Cardiac fibroblast (primary cell): ENCODE measurements at regions not wholly inside any gene's neighbourhood (a gene's known extent, or its start where the extent isn't known, plus 50 kb on each side); places are given as distances from the start of the nearest gene placed in this dataset.
A peak's percentile ranks its signal among the peaks of the same experiment; 100 is the strongest.

Experiments used
- DNase-seq, 2 donors: peaks; one replicate each; pipeline versions ENCODE4 v3.0.0 to v3.0.0-alpha.2; 2010; ENCODE audit warnings: low read depth in 2 of 2
- H3K4me3 ChIP-seq, 2 donors: replicated peaks in 1 of 2; 1 replicate in 1 of 2; 2 replicates in 1 of 2; pipeline ENCODE4 v1.5.1; 2011; ENCODE audit warnings: low read depth in 2 of 2, low read length in 2 of 2, mild to moderate bottlenecking in 2 of 2, moderate library complexity in 1 of 2
- TF ChIP-seq, protein P1 (sequence below): IDR thresholded peaks from one replicate; pipeline ENCODE4 v1.5.1; 2011; ENCODE audit warnings: low read depth, mild to moderate bottlenecking, low read length, inconsistent platforms

DNA sequence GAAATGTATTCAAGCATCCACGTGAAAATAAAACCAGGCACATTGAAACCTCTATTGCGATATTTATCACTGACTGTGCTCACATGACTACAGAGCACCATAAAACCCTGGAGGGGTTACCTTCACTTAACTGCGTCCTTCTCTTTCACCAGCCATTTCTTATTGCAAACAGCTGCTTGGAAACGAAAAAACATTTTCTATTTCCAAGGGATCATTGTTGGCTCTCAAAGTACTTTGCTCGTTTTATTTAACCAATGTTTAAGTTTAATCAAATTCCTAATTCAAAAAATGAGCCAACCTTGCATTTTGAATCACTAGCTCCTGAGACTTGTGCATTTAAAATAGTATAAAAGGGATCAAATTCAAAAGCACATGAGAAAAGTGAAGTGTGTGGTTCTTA lies 134.4 kb downstream of the OSR1 start:
- no peak for DNase-seq
- no peak overlapping the region for H3K4me3 ChIP-seq
- TF ChIP-seq, protein P1, sequence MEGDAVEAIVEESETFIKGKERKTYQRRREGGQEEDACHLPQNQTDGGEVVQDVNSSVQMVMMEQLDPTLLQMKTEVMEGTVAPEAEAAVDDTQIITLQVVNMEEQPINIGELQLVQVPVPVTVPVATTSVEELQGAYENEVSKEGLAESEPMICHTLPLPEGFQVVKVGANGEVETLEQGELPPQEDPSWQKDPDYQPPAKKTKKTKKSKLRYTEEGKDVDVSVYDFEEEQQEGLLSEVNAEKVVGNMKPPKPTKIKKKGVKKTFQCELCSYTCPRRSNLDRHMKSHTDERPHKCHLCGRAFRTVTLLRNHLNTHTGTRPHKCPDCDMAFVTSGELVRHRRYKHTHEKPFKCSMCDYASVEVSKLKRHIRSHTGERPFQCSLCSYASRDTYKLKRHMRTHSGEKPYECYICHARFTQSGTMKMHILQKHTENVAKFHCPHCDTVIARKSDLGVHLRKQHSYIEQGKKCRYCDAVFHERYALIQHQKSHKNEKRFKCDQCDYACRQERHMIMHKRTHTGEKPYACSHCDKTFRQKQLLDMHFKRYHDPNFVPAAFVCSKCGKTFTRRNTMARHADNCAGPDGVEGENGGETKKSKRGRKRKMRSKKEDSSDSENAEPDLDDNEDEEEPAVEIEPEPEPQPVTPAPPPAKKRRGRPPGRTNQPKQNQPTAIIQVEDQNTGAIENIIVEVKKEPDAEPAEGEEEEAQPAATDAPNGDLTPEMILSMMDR, result no peak

DNA sequence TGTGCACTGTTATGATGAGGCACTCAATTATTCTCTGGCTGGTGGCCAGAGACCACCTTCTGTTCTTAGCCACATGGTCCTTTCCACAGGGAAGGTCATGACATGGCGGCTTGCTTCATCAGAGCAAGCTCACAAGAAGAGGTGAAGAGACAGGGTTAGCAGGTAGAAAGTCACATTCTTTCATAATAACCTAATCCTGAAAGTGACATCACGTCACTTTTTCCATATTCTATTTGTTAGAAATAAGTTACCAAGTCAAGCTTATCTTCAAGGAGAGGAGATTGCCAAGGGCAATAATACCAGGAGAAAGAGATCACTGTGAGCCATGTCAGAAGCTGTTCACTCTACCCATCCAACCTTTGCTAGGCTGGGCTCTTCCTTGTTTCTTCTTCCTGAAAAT lies 139.4 kb downstream of the OSR1 start:
- TF ChIP-seq, protein P1, result no peak
- DNase-seq, result no peak
- no peak overlapping the region for H3K4me3 ChIP-seq

DNA sequence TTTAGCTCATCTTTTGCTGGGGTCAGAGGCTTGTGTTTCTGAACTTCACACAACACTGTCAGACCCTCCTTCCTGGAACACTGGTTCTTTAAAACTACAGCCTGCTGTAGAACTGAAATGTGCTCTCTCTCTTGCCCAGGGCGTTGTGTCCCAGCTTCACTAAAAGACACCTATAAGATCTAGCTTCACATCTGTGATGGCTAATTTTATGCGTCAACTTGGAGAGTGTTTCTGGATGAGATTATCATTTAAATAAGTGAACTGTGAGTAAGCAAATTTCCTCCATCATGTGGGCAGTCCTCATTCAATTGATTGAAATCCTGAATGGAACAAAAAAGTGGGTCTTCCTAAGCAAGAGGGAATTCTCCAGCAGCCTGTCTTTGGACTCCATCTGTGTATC lies 140.3 kb downstream of the OSR1 start:
- TF ChIP-seq, protein P1, result no peak
- DNase-seq, result no peak
- H3K4me3 ChIP-seq, result no peak overlapping the region

DNA sequence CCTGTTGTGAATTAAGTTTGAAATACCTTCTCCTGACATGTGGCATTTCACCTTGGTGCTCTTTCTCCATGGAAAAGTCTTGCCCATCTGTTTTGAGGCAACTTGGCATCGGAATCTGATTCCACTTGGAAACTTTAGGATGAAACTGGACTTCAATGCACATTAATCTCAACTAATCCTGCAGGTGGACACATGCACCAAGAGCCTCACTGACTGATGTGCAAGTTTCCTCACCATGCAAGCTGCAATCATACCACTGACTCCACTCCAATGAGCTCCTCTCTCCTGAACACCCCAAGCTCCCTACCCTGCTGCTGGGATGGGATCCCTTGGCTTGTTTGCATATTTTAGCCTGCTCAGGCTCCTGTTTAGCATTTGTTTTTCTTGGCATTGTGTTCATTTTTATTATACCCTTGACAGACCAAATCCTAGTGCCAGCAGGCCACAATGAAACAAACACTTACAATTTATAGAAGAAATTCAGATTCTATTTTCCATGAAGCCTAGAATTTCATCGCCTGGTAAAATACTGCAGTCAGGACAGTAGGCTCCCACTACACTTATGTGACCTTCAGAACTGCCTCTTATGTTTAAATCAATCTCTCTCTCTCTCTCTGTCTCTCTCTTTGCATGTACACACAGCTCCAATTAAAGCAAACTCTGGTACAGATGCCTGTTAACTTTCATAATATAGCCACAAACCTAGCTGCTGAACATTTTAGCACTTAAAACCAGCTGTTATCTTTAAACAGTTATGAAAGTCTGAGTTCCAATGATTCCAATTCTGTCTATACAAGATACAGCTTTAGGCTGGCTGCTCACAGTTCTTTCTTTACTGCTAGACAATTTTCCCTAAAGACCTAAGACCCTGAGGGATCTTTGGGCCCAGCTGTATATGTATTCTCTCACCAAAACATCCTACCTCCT lies 141.5 kb downstream of the OSR1 start:
- peak in 1 of 2 donors; percentile 14 for DNase-seq
- TF ChIP-seq, protein P1, result no peak
- H3K4me3 ChIP-seq, result no peak overlapping the region

DNA sequence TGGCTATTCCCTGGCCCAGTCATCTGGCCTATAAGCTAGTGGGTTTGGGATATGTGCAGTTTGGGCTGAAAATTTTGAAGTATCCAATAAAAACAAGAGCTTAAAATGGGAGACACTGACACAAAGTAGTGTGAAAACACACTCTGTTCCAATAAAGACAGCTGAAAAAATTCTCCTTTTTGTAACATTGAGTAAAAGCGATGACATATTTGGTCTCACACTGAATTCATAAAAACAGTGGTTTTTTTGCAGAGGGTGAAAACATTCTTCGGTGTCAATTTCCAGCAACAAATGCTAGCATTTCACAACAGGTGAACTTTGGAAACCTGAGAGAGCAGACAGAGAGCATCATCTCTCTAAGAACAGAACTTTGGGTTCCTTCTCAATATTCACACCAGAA lies 142.2 kb downstream of the OSR1 start:
- no peak overlapping the region for H3K4me3 ChIP-seq
- no peak for DNase-seq
- TF ChIP-seq, protein P1, result no peak

DNA sequence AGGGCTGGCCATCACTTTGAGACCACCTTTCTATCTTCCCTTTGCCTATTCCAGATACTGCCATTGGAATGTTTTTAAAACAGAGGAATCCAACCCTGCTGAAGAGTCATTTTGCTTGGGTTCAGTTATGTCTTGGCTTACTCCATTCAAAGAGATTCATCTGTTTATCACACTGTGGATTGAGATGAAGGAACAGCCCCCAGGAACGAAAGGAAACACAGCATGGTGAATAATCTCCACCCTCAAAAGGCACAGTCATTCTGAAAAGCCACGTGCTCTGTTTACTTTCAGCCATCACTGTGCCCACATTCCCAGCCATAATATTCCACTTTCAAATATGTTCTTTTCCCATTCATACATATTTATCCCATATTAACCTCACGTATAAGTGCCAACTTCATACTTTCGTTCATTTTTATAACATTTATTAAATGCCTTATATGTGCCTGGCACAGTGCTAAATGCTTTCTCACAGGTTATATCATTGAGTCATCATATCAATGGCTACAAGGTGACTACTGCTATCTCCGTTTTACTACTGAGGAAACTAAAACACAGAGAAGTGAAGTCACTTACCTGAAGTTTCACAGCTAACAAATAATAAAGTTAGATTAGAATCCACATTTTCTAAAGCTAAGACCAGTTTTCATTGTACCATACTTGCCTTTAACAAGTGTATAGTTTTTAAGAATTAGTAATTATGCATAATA lies 143.6 kb downstream of the OSR1 start:
- TF ChIP-seq, protein P1, result no peak
- no peak overlapping the region for H3K4me3 ChIP-seq
- DNase-seq, result no peak
